SK-N-SH (cell line): ENCODE measurements at regions not wholly inside any gene's neighbourhood (a gene's known extent, or its start where the extent isn't known, plus 50 kb on each side); places are given as distances from the start of the nearest gene placed in this dataset.

ENCODE experiments used
- CTCF ChIA-PET: fragments of 300-600, 350-600 bp; formaldehyde crosslinking; extraction: SDS; loops from one replicate; lab custom pipeline; 2021; lab: Yijun Ruan, JAX
- POLR2A ChIA-PET: fragments of 350-600 bp; sonication (Branson Sonifier 250); formaldehyde crosslinking; extraction: SDS; loops from one replicate; lab custom pipeline; 2020; ENCODE audit warnings: antibody characterized with exemption, inconsistent platforms; lab: Yijun Ruan, JAX
- DNase-seq: peaks from one replicate; pipeline ENCODE4 v3.0.0; 2012
- H2AFZ ChIP-seq: fragments of 200-600 bp; sonication (generic); 2 replicates; pipeline ENCODE4 v1.8.1; 2016; ENCODE audit warnings: antibody characterized with exemption, mild to moderate bottlenecking, low read depth
- H3F3A ChIP-seq: fragments of 200-600 bp; sonication (generic); replicated peaks from 2 replicates; pipeline ENCODE3; 2016; ENCODE audit warnings: antibody characterized with exemption, mild to moderate bottlenecking; ENCODE audit not compliant: insufficient read depth
- H3K27ac ChIP-seq, 2 experiments: fragments of 200-500 bp in 1 of 2; fragments of 200-600 bp in 1 of 2; sonication (Bioruptor generic) in 1 of 2; sonication (generic), shearing (Covaris generic) in 1 of 2; 2 replicates each; pipeline versions ENCODE4 v1.5.1 to v1.6.1; 2014 to 2016; ENCODE audit warnings: low read depth in 2 of 2, inconsistent platforms in 1 of 2, low read length in 1 of 2, mild to moderate bottlenecking in 1 of 2, mixed read lengths in 1 of 2
- H3K27me3 ChIP-seq: fragments of 200-600 bp; sonication (generic), shearing (Covaris generic); 2 replicates; pipeline ENCODE4 v1.6.1; 2016; ENCODE audit warnings: mixed run types; ENCODE audit not compliant: insufficient read depth
- H3K36me3 ChIP-seq, 2 experiments: fragments of 200-500 bp in 1 of 2; fragments of 200-600 bp in 1 of 2; sonication (Bioruptor generic) in 1 of 2; sonication (generic) in 1 of 2; replicated peaks in 1 of 2; 2 replicates each; pipeline versions ENCODE3 to v1.5.1; 2014 to 2016; ENCODE audit warnings: low read length in 1 of 2, mild to moderate bottlenecking in 1 of 2; ENCODE audit not compliant: insufficient read depth in 2 of 2, control insufficient read depth in 1 of 2
- H3K4me1 ChIP-seq, 2 experiments: fragments of 200-500 bp in 1 of 2; fragments of 200-600 bp in 1 of 2; sonication (Bioruptor generic) in 1 of 2; sonication (generic), shearing (Covaris generic) in 1 of 2; 2 replicates each; pipeline versions ENCODE4 v1.5.1 to v1.6.1; 2014 to 2016; ENCODE audit warnings: low read depth in 1 of 2, low read length in 1 of 2, mixed run types in 1 of 2; ENCODE audit not compliant: insufficient read depth in 2 of 2, control insufficient read depth in 1 of 2
- H3K4me2 ChIP-seq: fragments of 200-600 bp; sonication (generic), shearing (Covaris generic); 2 replicates; pipeline ENCODE4 v1.6.1; 2017; ENCODE audit warnings: mixed run types
- H3K4me3 ChIP-seq, 2 experiments: fragments of 200-500 bp in 1 of 2; fragments of 200-600 bp in 1 of 2; sonication (Bioruptor generic) in 1 of 2; sonication (generic), shearing (Covaris generic) in 1 of 2; 2 replicates each; pipeline versions ENCODE4 v1.5.1 to v1.8.1; 2014 to 2016; ENCODE audit warnings: low read depth in 2 of 2, inconsistent platforms in 1 of 2, low read length in 1 of 2, mild to moderate bottlenecking in 1 of 2, mixed read lengths in 1 of 2, moderate library complexity in 1 of 2
- H3K79me2 ChIP-seq: fragments of 200-600 bp; sonication (generic); 2 replicates; pipeline ENCODE4 v1.8.1; 2017; ENCODE audit warnings: mild to moderate bottlenecking; ENCODE audit not compliant: insufficient read depth
- H3K9ac ChIP-seq: fragments of 200-600 bp; sonication (generic); 2 replicates; pipeline ENCODE4 v1.6.1; 2017; ENCODE audit warnings: mixed run types
- H3K9me2 ChIP-seq: fragments of 200-600 bp; sonication (generic); 2 replicates; pipeline ENCODE4 v1.6.1; 2017; ENCODE audit warnings: mixed run types
- H3K9me3 ChIP-seq: fragments of 200-600 bp; sonication (generic); 2 replicates; pipeline ENCODE4 v1.6.1; 2017; ENCODE audit warnings: mixed run types, mild to moderate bottlenecking, moderate library complexity
- H4K20me1 ChIP-seq: fragments of 200-600 bp; sonication (generic); 2 replicates; pipeline ENCODE4 v1.6.1; 2017; ENCODE audit warnings: mild to moderate bottlenecking, mixed run types; ENCODE audit not compliant: insufficient read depth
- CHD2 ChIP-seq: fragments of 150-350 bp; IDR thresholded peaks from 2 replicates; pipeline ENCODE4 v1.6.1; 2018; ENCODE audit warnings: low read length; ENCODE audit not compliant: partially characterized antibody
- ELF1 ChIP-seq: IDR thresholded peaks from 2 replicates; pipeline ENCODE4 v1.4.0; 2012
- FOSL2 ChIP-seq: IDR thresholded peaks from 2 replicates; pipeline ENCODE4 v1.4.0; 2012; ENCODE audit warnings: low read depth, mild to moderate bottlenecking, moderate library complexity, borderline replicate concordance
- FOXM1 ChIP-seq: IDR thresholded peaks from 2 replicates; pipeline ENCODE4 v1.4.0; 2012; ENCODE audit warnings: low read depth, mild to moderate bottlenecking
- GATA2 ChIP-seq: sonication (generic); formaldehyde crosslinking; IDR thresholded peaks from 2 replicates; pipeline ENCODE4 v1.5.0; 2020; ENCODE audit warnings: mild to moderate bottlenecking, missing genetic modification reagents
- MEF2A ChIP-seq: IDR thresholded peaks from 2 replicates; pipeline ENCODE4 v1.4.0; 2012; ENCODE audit warnings: low read depth, borderline replicate concordance
- NRF1 ChIP-seq: IDR thresholded peaks from 2 replicates; pipeline ENCODE4 v1.6.1; 2012; ENCODE audit warnings: low read depth, mild to moderate bottlenecking, low read length
- RXRA ChIP-seq: IDR thresholded peaks from 2 replicates; pipeline ENCODE4 v1.4.0; 2012; ENCODE audit warnings: low read depth, mild to moderate bottlenecking, borderline replicate concordance
- SMC3 ChIP-seq: IDR thresholded peaks from 2 replicates; pipeline ENCODE4 v1.6.1; 2012; ENCODE audit warnings: low read depth, low read length, improper control_type of control experiment
- WGBS: methylation state at CpG from one replicate; pipeline ENCODE4 v1.1.6; 2017; ENCODE audit warnings: low lambda C conversion rate; 5-methylcytosine and 5-hydroxymethylcytosine counted together
- TF ChIP-seq, protein P1 (sequence below): fragments of 150-350 bp; IDR thresholded peaks from 2 replicates; pipeline ENCODE4 v1.6.1; 2017; ENCODE audit warnings: antibody characterized with exemption, low read length, low read depth, borderline replicate concordance
- TF ChIP-seq, protein P2 (sequence below): IDR thresholded peaks from 2 replicates; pipeline ENCODE4 v1.4.0; 2012; ENCODE audit warnings: low read depth, borderline replicate concordance
- TF ChIP-seq, protein P3 (sequence below): IDR thresholded peaks from 2 replicates; pipeline ENCODE4 v1.6.1; 2012; ENCODE audit warnings: mild to moderate bottlenecking, low read depth, low read length, moderate library complexity

DNA sequence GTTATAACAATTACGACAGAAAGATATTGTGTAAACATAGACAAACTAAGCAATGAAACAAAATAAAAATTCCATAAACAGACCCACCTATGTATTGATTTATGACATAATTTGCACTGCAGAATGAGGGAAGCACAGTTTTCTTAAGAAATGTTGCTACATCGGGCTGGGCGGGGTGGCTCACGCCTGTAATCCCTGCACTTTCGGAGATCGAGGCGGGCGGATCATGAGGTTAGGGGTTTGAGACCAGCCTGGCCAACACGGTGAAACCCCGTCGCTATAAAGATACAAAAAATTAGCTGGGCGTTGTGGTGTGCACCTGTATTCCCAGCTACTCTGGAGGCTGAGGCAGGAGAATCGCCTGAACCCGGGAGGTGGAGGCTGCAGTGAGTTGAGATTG, 1344.4 kb upstream of the WWC1 start:
- Histone ChIP-seq H3K4me3 (no peak overlapping the region), H3K4me1 (no peaks in the 10 kb centered on the region), H3K9ac (no peak overlapping the region), H3K27me3 (no peaks in the 10 kb centered on the region), H3K36me3 (no peaks in the 10 kb centered on the region), H2AFZ (no peak overlapping the region), H3F3A (no peaks in the 10 kb centered on the region), H3K4me2 (no peak overlapping the region), H3K9me2 (no peaks in the 10 kb centered on the region), H4K20me1 (no peaks in the 10 kb centered on the region), H3K27ac (no peak overlapping the region), H3K9me3 (0 out of 2 replicates have a peak, but pooled peaks cover 4% of the 10 kb centered on the region), H3K79me2 (no peaks in the 10 kb centered on the region)
- TF ChIP-seq, protein P1, sequence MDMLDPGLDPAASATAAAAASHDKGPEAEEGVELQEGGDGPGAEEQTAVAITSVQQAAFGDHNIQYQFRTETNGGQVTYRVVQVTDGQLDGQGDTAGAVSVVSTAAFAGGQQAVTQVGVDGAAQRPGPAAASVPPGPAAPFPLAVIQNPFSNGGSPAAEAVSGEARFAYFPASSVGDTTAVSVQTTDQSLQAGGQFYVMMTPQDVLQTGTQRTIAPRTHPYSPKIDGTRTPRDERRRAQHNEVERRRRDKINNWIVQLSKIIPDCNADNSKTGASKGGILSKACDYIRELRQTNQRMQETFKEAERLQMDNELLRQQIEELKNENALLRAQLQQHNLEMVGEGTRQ, result no peak
- TF ChIP-seq FOXM1, result no peak
- no peak for TF ChIP-seq SMC3
- no peak for TF ChIP-seq GATA2
- TF ChIP-seq NRF1, result no peak
- TF ChIP-seq, protein P2, sequence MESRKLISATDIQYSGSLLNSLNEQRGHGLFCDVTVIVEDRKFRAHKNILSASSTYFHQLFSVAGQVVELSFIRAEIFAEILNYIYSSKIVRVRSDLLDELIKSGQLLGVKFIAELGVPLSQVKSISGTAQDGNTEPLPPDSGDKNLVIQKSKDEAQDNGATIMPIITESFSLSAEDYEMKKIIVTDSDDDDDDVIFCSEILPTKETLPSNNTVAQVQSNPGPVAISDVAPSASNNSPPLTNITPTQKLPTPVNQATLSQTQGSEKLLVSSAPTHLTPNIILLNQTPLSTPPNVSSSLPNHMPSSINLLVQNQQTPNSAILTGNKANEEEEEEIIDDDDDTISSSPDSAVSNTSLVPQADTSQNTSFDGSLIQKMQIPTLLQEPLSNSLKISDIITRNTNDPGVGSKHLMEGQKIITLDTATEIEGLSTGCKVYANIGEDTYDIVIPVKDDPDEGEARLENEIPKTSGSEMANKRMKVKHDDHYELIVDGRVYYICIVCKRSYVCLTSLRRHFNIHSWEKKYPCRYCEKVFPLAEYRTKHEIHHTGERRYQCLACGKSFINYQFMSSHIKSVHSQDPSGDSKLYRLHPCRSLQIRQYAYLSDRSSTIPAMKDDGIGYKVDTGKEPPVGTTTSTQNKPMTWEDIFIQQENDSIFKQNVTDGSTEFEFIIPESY, result no peak
- TF ChIP-seq, protein P3, sequence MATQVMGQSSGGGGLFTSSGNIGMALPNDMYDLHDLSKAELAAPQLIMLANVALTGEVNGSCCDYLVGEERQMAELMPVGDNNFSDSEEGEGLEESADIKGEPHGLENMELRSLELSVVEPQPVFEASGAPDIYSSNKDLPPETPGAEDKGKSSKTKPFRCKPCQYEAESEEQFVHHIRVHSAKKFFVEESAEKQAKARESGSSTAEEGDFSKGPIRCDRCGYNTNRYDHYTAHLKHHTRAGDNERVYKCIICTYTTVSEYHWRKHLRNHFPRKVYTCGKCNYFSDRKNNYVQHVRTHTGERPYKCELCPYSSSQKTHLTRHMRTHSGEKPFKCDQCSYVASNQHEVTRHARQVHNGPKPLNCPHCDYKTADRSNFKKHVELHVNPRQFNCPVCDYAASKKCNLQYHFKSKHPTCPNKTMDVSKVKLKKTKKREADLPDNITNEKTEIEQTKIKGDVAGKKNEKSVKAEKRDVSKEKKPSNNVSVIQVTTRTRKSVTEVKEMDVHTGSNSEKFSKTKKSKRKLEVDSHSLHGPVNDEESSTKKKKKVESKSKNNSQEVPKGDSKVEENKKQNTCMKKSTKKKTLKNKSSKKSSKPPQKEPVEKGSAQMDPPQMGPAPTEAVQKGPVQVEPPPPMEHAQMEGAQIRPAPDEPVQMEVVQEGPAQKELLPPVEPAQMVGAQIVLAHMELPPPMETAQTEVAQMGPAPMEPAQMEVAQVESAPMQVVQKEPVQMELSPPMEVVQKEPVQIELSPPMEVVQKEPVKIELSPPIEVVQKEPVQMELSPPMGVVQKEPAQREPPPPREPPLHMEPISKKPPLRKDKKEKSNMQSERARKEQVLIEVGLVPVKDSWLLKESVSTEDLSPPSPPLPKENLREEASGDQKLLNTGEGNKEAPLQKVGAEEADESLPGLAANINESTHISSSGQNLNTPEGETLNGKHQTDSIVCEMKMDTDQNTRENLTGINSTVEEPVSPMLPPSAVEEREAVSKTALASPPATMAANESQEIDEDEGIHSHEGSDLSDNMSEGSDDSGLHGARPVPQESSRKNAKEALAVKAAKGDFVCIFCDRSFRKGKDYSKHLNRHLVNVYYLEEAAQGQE, result no peak
- TF ChIP-seq CHD2, result no peak
- TF ChIP-seq RXRA, result no peak
- POLR2A ChIA-PET, result no interaction called here
- 83% methylated on average over 14 of the region's 14 CpGs for WGBS
- CTCF ChIA-PET, result interaction anchor here (0.6 kb wide), 1 partner anchor 134 kb away, joined by 3 read pairs; no protein-coding TSS in a partner anchor
- DNase-seq, result no peak

DNA sequence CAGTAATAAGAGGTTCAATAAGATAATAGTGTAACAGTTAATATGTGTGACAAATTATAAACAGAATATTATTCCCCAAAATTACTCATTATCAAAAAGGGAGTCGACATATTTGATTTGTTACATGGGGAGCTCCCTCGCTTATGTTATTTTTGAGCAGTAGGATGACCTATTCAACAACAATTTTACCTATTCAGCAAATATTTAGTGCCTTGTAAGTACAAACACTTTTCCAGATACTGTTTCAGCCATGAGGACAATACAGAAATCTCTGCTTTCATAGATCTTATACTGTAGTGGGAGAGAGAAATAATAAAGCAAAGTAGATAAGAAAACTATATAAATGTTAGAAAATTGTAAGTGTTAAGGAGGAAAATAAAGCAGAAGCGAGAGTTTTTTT, 1342.8 kb upstream of the WWC1 start:
- H3K79me2 ChIP-seq, result no peaks in the 10 kb centered on the region
- no peaks in the 10 kb centered on the region for H3K9me2 ChIP-seq
- no peak for DNase-seq
- 31% methylated on average over 3 of the region's 3 CpGs for WGBS
- ChIA-PET POLR2A (interaction anchor here (0.6 kb wide), 1 partner anchor 23 kb away, joined by 3 read pairs; no protein-coding TSS in a partner anchor), CTCF (interaction anchor here (1.0 kb wide), 1 partner anchor 100 kb away, joined by 3 read pairs; no protein-coding TSS in a partner anchor)
- TF ChIP-seq FOSL2 (no peak), MEF2A (no peak), NRF1 (no peak), ELF1 (no peak)
- no peaks in the 10 kb centered on the region for H3F3A ChIP-seq
- no peaks in the 10 kb centered on the region for H3K36me3 ChIP-seq
- no peaks in the 10 kb centered on the region for H3K4me1 ChIP-seq
- no peaks in the 10 kb centered on the region for H4K20me1 ChIP-seq
- H3K27ac ChIP-seq, result no peak overlapping the region
- H3K4me3 ChIP-seq, result no peak overlapping the region
- no peaks in the 10 kb centered on the region for H3K27me3 ChIP-seq
- 0 out of 2 replicates have a peak, but pooled peaks cover 4% of the 10 kb centered on the region for H3K9me3 ChIP-seq
- no peak overlapping the region for H2AFZ ChIP-seq
- no peak overlapping the region for H3K9ac ChIP-seq
- no peak overlapping the region for H3K4me2 ChIP-seq
